SK-N-MC (cell line): ENCODE measurements at regions not wholly inside any gene's neighbourhood (a gene's known extent, or its start where the extent isn't known, plus 50 kb on each side); places are given as distances from the start of the nearest gene placed in this dataset.
"Not testable (repeated sequence)": the region's sequence is repeated elsewhere in the genome, so short reads cannot be mapped to it uniquely, and the experiment has no call there.

Source experiments
- DNase-seq: peaks from one replicate; pipeline ENCODE4 v3.0.0-alpha.2; 2011; ENCODE audit warnings: low read depth, low spot score
- H3K27ac ChIP-seq: fragments of 200-600 bp; sonication (generic); 2 replicates; pipeline ENCODE4 v1.5.1; 2016; ENCODE audit warnings: mixed run types
- H3K36me3 ChIP-seq: fragments of 200-600 bp; sonication (generic); 2 replicates; pipeline ENCODE4 v1.6.1; 2017; ENCODE audit warnings: antibody characterized with exemption, low read length, mixed read lengths; ENCODE audit not compliant: insufficient read depth
- H3K4me3 ChIP-seq: fragments of 200-600 bp; sonication (generic); 2 replicates; pipeline ENCODE4 v1.5.1; 2016
- H3K9ac ChIP-seq: fragments of 200-600 bp; sonication (generic); 2 replicates; pipeline ENCODE4 v1.8.0; 2017; ENCODE audit warnings: mixed run types, mixed read lengths; ENCODE audit not compliant: insufficient read length
- H3K9me3 ChIP-seq: fragments of 200-600 bp; sonication (generic); 2 replicates; pipeline ENCODE4 v1.6.1; 2017; ENCODE audit warnings: low read depth, mild to moderate bottlenecking, antibody characterized with exemption, low read length, moderate library complexity, mixed read lengths
- EZH2 ChIP-seq: fragments of 200-600 bp; sonication (generic); IDR thresholded peaks from one replicate; pipeline ENCODE4 v1.6.1; 2017; ENCODE audit warnings: antibody characterized with exemption
- FOXP2 ChIP-seq: optimal IDR thresholded peaks from 2 replicates; pipeline ENCODE3; 2011; ENCODE audit warnings: mild to moderate bottlenecking, moderate library complexity; ENCODE audit not compliant: insufficient read depth; ENCODE audit errors: extremely low read length, control extremely low read depth
- POLR2AphosphoS5 ChIP-seq: IDR thresholded peaks from 2 replicates; pipeline ENCODE4 v1.6.1; 2012; ENCODE audit warnings: mild to moderate bottlenecking, low read depth, low read length, borderline replicate concordance

DNA sequence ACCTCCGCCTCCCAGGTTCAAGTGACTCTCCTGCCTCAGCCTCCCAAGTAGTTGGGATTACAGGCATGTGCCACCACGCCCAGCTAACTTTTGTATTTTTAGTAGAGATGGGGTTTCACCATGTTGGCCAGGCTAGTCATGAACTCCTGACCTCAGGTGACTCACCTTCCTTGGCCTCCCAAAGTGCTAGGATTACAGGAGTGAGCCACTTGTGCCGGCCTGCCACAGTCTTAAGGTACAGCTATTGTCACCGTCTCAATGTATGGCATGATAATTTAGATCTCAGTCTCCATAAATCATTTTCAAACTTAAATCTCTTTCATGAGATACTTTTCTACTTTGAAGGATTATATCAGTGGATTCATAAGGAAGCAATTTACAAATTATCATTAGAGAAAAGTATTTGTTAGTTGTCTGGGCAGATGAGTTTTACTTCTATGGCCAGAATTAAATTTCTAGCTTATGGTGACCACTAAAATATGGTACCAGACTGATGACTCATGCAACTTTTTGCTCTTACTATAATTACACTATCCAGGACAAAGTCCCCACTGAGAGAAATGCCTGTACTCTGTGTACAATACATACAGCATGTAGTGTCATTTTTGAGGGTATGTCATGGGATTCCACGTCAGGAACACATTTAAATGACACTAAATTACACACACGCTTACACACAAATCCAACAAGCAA is 1230.3 kb upstream of the GOT2 start:
- H3K9ac ChIP-seq, result no peak overlapping the region
- no peak for DNase-seq
- no peaks in the 10 kb centered on the region for H3K9me3 ChIP-seq
- no peak overlapping the region for H3K27ac ChIP-seq
- TF ChIP-seq FOXP2, result no peak
- TF ChIP-seq POLR2AphosphoS5, result no peak
- no peak for TF ChIP-seq EZH2
- H3K4me3 ChIP-seq, result no peak overlapping the region
- H3K36me3 ChIP-seq, result no peaks in the 10 kb centered on the region

DNA sequence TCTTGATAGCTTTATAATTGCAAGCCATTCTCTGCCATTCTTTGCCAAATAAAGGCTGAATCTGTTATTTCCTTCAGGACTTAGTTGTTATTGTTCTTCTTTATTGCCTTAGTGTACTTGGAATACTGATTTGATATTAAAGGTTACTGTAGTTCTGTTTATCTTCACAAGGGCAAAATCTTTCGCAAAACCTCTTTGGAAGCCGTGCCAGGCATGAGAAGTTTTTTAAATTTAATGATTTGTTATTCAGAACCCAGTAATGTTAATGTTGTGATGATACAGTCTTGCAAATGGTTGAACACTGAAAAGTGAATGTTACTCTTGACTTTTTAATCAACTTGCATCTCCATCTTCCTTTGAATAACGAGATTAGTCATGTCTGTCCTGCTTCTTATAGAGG is 1225.2 kb upstream of the GOT2 start:
- no peaks in the 10 kb centered on the region for H3K9me3 ChIP-seq
- H3K27ac ChIP-seq, result no peak overlapping the region
- no peak for DNase-seq
- no peak overlapping the region for H3K9ac ChIP-seq
- H3K4me3 ChIP-seq, result no peak overlapping the region
- TF ChIP-seq FOXP2 (no peak), EZH2 (no peak), POLR2AphosphoS5 (no peak)
- no peaks in the 10 kb centered on the region for H3K36me3 ChIP-seq

DNA sequence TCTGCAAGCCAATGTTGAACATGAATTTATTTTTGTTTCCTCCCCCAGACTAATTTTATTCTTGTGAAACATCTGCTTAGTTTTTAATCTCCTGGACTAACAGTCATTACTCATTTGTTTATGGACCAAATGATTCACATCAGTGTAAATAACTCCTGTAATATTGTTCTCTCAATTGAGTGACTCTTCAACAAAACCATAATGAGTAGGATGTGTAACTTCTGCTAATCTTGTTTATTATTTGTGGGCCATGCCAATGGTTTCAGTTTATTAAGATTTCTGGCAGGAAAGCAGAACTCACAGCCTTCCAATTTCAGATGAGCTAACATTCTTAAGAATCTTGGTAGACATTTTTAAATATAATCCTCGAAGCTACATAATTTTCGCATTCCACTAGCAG is 1216.3 kb upstream of the GOT2 start:
- H3K9me3 ChIP-seq, result no peaks in the 10 kb centered on the region
- no peak overlapping the region for H3K4me3 ChIP-seq
- H3K9ac ChIP-seq, result no peak overlapping the region
- TF ChIP-seq POLR2AphosphoS5, result no peak
- TF ChIP-seq FOXP2, result no peak
- TF ChIP-seq EZH2, result no peak
- H3K27ac ChIP-seq, result no peak overlapping the region
- no peaks in the 10 kb centered on the region for H3K36me3 ChIP-seq
- no peak for DNase-seq

DNA sequence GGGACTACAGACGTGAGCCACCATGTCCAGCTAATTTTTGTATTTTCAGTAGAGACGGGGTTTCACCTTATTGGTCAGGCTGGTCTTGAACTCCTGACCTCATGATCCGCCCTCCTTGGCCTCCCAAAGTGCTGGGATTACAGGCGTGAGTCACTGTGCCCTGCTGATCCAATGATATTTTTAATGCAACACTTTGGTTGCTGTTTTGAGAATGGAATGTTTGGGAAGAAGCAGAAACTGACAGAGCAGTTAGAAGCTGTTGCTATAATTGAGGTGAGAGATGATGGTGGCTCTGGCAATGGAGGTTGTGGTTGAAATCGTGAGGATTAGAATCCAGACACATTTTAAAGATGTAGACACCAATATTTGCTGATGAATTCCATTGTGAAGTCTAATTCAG is 1209.9 kb upstream of the GOT2 start:
- not testable (repeated sequence) for H3K27ac ChIP-seq, H3K9ac ChIP-seq, H3K4me3 ChIP-seq, DNase-seq, H3K36me3 ChIP-seq, H3K9me3 ChIP-seq

DNA sequence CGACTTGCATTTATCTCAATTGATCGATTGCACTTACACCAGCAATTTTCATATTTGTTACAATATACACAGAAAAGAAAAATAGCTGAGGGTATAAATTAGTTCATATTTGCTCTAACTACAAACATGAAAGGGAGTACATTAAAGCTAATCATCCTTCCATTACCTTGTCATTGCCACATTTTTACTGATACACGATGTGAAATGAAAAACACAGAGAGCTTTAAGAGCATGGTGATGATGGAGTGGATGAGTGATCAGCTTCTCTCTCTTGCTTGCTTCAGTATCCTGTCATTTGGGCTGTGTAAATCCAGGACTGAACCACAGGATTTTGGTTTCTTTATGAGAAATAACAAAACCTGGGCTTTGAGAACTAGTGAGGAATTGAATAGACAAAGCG is 1207.5 kb upstream of the GOT2 start:
- TF ChIP-seq EZH2 (no peak), FOXP2 (no peak), POLR2AphosphoS5 (no peak)
- Histone ChIP-seq H3K27ac (no peak overlapping the region), H3K36me3 (no peaks in the 10 kb centered on the region), H3K9ac (no peak overlapping the region), H3K9me3 (no peaks in the 10 kb centered on the region), H3K4me3 (no peak overlapping the region)
- no peak for DNase-seq

DNA sequence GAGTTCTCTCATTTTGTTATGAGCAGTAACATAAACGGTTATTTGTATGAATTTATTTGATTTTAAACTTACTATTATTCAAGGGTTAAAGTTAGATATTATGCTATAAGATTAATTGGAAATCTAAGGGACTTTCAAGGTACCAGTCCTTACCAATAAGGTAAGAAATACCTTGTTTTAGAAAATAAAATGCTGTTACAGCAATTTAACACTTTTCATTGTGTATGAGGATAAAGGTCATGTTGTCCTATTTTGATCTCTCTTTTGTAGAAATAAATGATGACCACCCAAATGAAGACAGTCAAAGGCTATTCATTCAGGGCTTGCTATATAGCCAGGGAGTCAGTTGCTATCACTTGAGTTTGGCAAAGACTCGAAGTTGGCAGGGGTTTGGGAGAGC is 1185.9 kb upstream of the GOT2 start:
- TF ChIP-seq POLR2AphosphoS5 (no peak), EZH2 (no peak), FOXP2 (no peak)
- Histone ChIP-seq H3K4me3 (no peak overlapping the region), H3K9me3 (no peaks in the 10 kb centered on the region), H3K27ac (no peak overlapping the region), H3K36me3 (no peaks in the 10 kb centered on the region), H3K9ac (no peak overlapping the region)
- no peak for DNase-seq

DNA sequence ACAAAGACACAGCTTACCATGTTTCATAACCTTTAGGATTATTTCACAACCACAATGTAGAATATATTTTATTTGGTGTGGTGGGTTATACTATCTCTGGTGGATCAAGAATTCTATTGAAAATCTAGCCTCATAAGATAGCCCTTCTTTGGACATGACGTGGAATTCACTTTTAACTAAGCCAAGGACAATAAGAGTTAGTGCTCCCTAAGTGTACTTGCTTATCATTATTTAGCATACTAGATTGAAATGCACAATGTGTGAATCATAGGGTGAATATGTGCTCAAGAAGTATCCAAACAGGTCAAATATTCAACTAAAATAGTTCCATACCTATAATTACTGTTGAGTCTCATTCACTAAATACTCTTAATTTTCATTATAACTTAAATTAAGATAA is 1179.5 kb upstream of the GOT2 start:
- Histone ChIP-seq H3K36me3 (no peaks in the 10 kb centered on the region), H3K4me3 (no peak overlapping the region), H3K9me3 (no peaks in the 10 kb centered on the region), H3K27ac (no peak overlapping the region), H3K9ac (no peak overlapping the region)
- TF ChIP-seq FOXP2 (no peak), EZH2 (no peak), POLR2AphosphoS5 (no peak)
- no peak for DNase-seq

DNA sequence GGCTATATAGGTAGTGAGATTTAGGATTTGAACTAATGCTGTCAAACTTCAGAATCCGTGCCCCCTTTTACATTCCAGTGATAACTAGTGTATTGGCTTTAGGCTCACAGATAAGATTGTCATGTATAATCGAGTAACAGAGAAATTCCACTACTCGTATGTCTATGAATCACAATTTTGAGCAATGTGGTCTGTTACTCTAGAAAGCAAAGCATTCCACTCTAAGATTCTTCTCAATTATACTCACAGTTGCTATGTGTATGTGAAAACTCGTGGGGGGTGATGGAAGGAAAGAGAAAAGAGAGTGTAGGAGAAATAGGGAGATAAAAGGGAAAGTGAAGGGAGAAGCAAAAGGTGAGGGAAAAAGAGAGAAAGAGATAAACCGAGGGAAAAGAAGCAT is 1175.1 kb upstream of the GOT2 start:
- TF ChIP-seq POLR2AphosphoS5 (no peak), EZH2 (no peak), FOXP2 (no peak)
- Histone ChIP-seq H3K36me3 (no peaks in the 10 kb centered on the region), H3K9ac (no peak overlapping the region), H3K27ac (no peak overlapping the region), H3K4me3 (no peak overlapping the region), H3K9me3 (no peaks in the 10 kb centered on the region)
- DNase-seq, result no peak

DNA sequence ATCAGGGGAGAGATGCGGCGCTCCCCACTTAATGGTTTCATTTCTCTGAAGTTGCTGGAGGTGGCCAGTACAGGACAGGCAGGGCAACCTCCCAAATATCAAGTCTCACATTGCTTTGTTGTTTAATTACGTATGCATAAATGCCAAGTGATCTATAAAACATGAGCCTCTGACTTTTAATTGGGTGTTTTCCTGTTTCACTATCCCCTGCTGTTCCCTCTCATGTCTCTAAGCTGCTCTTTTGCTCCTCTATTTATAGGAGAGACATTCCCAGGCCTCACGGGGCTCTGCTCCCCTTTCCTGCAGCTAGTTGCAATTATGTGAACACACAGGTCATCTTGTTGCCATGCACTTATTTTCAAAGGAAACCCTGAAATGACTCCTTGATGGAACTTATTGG is 1173.5 kb upstream of the GOT2 start:
- no peaks in the 10 kb centered on the region for H3K36me3 ChIP-seq
- peak; percentile 28 for DNase-seq
- no peak for TF ChIP-seq EZH2
- TF ChIP-seq POLR2AphosphoS5, result no peak
- TF ChIP-seq FOXP2, result no peak

DNA sequence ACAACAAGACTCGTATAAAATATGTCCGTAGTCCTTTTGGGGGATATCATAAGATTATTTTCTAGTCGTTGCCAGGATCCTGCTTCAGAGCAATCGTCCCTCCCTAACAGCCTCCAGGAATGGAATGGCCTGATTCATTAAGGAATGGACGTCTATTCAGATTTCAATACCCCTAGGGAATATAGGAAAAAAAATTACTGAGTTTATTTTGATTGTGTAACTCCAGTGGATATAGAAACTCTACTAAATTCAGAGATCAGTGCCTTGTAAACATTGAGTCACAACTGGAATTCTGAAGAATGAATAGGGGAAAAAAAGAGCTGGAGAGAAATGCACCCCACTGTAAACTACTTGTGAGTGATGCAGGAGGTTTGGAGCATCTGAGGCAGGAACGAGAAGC is 1171.5 kb upstream of the GOT2 start:
- no peak for TF ChIP-seq FOXP2
- TF ChIP-seq POLR2AphosphoS5, result no peak
- no peak for TF ChIP-seq EZH2
- Histone ChIP-seq H3K9ac (no peak overlapping the region), H3K9me3 (no peaks in the 10 kb centered on the region), H3K27ac (no peak overlapping the region), H3K4me3 (no peak overlapping the region), H3K36me3 (no peaks in the 10 kb centered on the region)
- DNase-seq, result no peak

More for the DNA sequence above, 1173.5 kb upstream of the GOT2 start:
- H3K4me3 ChIP-seq, result no peak overlapping the region
- H3K9me3 ChIP-seq, result no peaks in the 10 kb centered on the region
- H3K27ac ChIP-seq, result no peak overlapping the region
- no peak overlapping the region for H3K9ac ChIP-seq
